ENCODE measurements at regions not wholly inside any gene's neighbourhood (a gene's known extent, or its start where the extent isn't known, plus 50 kb on each side); places are given as distances from the start of the nearest gene placed in this dataset.
A peak's percentile ranks its signal among the peaks of the same experiment; 100 is the strongest.

DNA sequence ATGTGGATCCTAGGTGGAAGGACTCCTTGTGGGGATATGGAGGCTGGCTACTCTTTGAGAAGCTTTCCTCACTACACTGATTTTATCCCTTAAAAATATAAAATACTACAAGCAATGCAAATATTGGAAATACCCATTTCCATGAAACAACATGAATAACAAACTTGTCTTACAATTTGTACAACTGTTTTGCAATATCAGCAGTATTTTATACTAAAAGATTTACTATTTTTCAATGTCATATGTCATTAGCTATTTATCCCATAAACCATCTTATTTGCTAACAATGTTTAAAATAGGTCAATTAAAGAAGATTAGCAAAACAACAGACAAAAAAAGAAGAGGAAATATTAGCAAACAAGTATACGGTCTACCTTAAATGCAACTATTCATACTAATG is 1674.1 kb downstream of the PCDH7 start:
- no peak overlapping the region for H3K56ac ChIP-seq (replicated peaks; ENCODE audit: insufficient read length, low read depth, low read length)
- H2BK120ac ChIP-seq (replicated peaks; ENCODE audit: low read depth, low read length), result no peak overlapping the region
- H3K4me3 ChIP-seq (ENCODE audit: extremely low read depth in 1 of 4, insufficient read depth in 2 of 4, low read depth in 3 of 4, low read length in 4 of 4), result no peak overlapping the region
- DNase-seq (ENCODE audit: low read depth in 1 of 2, low spot score in 2 of 2) (no peak), FAIRE-seq (no peak)
- H2AFZ ChIP-seq (ENCODE audit: low read length), result no peak overlapping the region
- H3K9me3 ChIP-seq (ENCODE audit: insufficient read depth in 2 of 2, low read depth in 1 of 2, low read length in 1 of 2), result no peaks in the 10 kb centered on the region
- H2BK15ac ChIP-seq (ENCODE audit: low read length), result no peak overlapping the region
- no peak overlapping the region for H4K8ac ChIP-seq (ENCODE audit: extremely low read depth, insufficient read depth, low read length)
- H3K4me2 ChIP-seq (ENCODE audit: insufficient read depth in 1 of 2, low read depth in 2 of 2, low read length in 2 of 2), result no peak overlapping the region
- H3K79me2 ChIP-seq (ENCODE audit: control insufficient read depth in 1 of 2, insufficient read depth in 2 of 2, low read length in 2 of 2), result no peaks in the 10 kb centered on the region
- H3K14ac ChIP-seq (ENCODE audit: insufficient read length), result no peak overlapping the region
- CTCF ChIA-PET (ENCODE audit: partially characterized antibody), result no interaction called here
- POLR2A ChIA-PET (ENCODE audit: partially characterized antibody), result no interaction called here
- no peak overlapping the region for H2BK20ac ChIP-seq (ENCODE audit: low read length)
- H3K9ac ChIP-seq (replicated peaks in 1 of 4; ENCODE audit: extremely low read depth in 1 of 4, low read depth in 3 of 4, low read length in 3 of 4), result no peak overlapping the region
- no peak overlapping the region for H3K27ac ChIP-seq (ENCODE audit: low read depth, low read length)
- H3K18ac ChIP-seq (ENCODE audit: extremely low read depth, low read length), result no peak overlapping the region
- H3K36me3 ChIP-seq (ENCODE audit: control insufficient read depth in 2 of 4, insufficient read depth in 4 of 4, low read length in 3 of 4), result no peaks in the 10 kb centered on the region
- no peak overlapping the region for H2AK5ac ChIP-seq (ENCODE audit: low read depth, low read length)
- no peaks in the 10 kb centered on the region for H3K79me1 ChIP-seq (ENCODE audit: low read depth, low read length)
- H4K20me1 ChIP-seq (replicated peaks in 1 of 2; ENCODE audit: control insufficient read depth in 1 of 2, insufficient read depth in 2 of 2, low read length in 2 of 2), result no peaks in the 10 kb centered on the region
- no peak overlapping the region for H4K5ac ChIP-seq (ENCODE audit: insufficient read length, low read depth, low read length)
- TF ChIP-seq POLR2A (IDR thresholded peaks at IDR 0.05; ENCODE audit: control extremely low read depth in 1 of 2, low read depth in 2 of 2, low read length in 2 of 2) (no peak), MAFK (IDR thresholded peaks at IDR 0.05; ENCODE audit: low read depth, low read length) (peak; percentile 45; the same call in 1 of the 2 replicates)
- H2BK12ac ChIP-seq (ENCODE audit: low read depth, low read length), result no peak overlapping the region
- no peaks in the 10 kb centered on the region for H3K27me3 ChIP-seq (replicated peaks in 1 of 4; ENCODE audit: control insufficient read depth in 3 of 4, extremely low read depth in 1 of 4, insufficient read depth in 3 of 4, low read length in 3 of 4)
- no peak overlapping the region for H3K4ac ChIP-seq (replicated peaks; ENCODE audit: insufficient read length, low read depth, low read length)
- no peak overlapping the region for H4K91ac ChIP-seq (replicated peaks; ENCODE audit: insufficient read length, low read length)
- no peaks in the 10 kb centered on the region for H3K23me2 ChIP-seq (ENCODE audit: low read depth, low read length)
- no peaks in the 10 kb centered on the region for H3K4me1 ChIP-seq (replicated peaks in 1 of 4; ENCODE audit: control insufficient read depth in 3 of 4, insufficient read depth in 4 of 4, low read length in 3 of 4)
- no peak overlapping the region for H2BK5ac ChIP-seq (ENCODE audit: low read depth, low read length)
- no peak overlapping the region for H3K23ac ChIP-seq (ENCODE audit: insufficient read length)
- WGBS, 2 experiments (ENCODE audit: extremely low coverage in 1 of 2, insufficient coverage in 1 of 2, insufficient read length in 1 of 2, insufficient replicate concordance in 2 of 2, low coverage in 1 of 2, low lambda C conversion rate in 2 of 2, missing lambda C conversion rate in 1 of 2), result 100% methylated on average over 1 of the region's 1 CpG; no CpG with 5 or more reads in 1 of the 2 experiments
